SK-N-MC (cell line): ENCODE measurements at regions not wholly inside any gene's neighbourhood (a gene's known extent, or its start where the extent isn't known, plus 50 kb on each side); places are given as distances from the start of the nearest gene placed in this dataset.
"Not testable (repeated sequence)": the region's sequence is repeated elsewhere in the genome, so short reads cannot be mapped to it uniquely, and the experiment has no call there.

Experiments
- DNase-seq: peaks from one replicate; pipeline ENCODE4 v3.0.0-alpha.2; 2011; ENCODE audit warnings: low read depth, low spot score
- H3K27ac ChIP-seq: fragments of 200-600 bp; sonication (generic); 2 replicates; pipeline ENCODE4 v1.5.1; 2016; ENCODE audit warnings: mixed run types
- H3K36me3 ChIP-seq: fragments of 200-600 bp; sonication (generic); 2 replicates; pipeline ENCODE4 v1.6.1; 2017; ENCODE audit warnings: antibody characterized with exemption, low read length, mixed read lengths; ENCODE audit not compliant: insufficient read depth
- H3K4me3 ChIP-seq: fragments of 200-600 bp; sonication (generic); 2 replicates; pipeline ENCODE4 v1.5.1; 2016
- H3K9ac ChIP-seq: fragments of 200-600 bp; sonication (generic); 2 replicates; pipeline ENCODE4 v1.8.0; 2017; ENCODE audit warnings: mixed run types, mixed read lengths; ENCODE audit not compliant: insufficient read length
- H3K9me3 ChIP-seq: fragments of 200-600 bp; sonication (generic); 2 replicates; pipeline ENCODE4 v1.6.1; 2017; ENCODE audit warnings: low read depth, mild to moderate bottlenecking, antibody characterized with exemption, low read length, moderate library complexity, mixed read lengths
- EZH2 ChIP-seq: fragments of 200-600 bp; sonication (generic); IDR thresholded peaks from one replicate; pipeline ENCODE4 v1.6.1; 2017; ENCODE audit warnings: antibody characterized with exemption
- FOXP2 ChIP-seq: optimal IDR thresholded peaks from 2 replicates; pipeline ENCODE3; 2011; ENCODE audit warnings: mild to moderate bottlenecking, moderate library complexity; ENCODE audit not compliant: insufficient read depth; ENCODE audit errors: extremely low read length, control extremely low read depth
- POLR2AphosphoS5 ChIP-seq: IDR thresholded peaks from 2 replicates; pipeline ENCODE4 v1.6.1; 2012; ENCODE audit warnings: mild to moderate bottlenecking, low read depth, low read length, borderline replicate concordance

DNA sequence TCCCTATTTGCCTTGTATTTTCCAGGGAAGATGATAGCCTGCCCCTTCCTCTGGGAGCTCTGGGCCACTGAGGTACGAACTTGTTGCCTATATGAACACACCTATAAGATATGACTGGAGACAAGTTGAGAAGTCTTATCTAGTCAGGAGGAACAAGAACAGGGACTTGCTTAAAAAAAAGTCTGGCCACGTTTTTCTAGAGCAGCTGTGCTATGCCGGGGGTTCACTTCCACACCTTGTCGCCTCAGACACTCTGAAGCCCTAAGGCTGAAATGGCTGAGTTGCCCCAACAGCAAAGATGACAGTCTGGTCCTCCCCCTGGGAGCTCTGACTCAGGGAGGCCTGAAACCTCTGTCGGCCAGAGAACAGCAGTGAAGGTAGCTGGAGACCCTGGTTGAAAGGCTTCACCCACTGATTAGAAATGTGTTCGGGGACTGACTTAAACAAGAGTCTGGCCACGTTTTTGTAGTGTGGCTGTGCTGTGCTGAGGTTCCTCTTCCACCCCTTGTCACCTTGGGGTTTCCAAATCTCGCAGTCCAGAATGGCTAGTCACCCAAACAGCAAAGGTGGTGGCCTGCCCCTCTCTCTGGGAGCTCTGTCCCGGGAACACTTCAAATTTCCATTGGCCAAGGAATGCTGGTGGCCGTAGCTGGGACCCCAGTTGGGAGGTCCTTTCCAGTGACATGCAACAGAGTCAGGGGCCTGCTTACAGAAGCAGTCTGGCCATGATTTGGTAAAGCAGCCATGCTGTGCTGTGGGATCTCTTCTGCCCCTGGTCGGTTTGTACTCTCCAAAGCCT, 225.5 kb downstream of the CWH43 start:
- not testable (repeated sequence) for H3K9me3 ChIP-seq, DNase-seq, H3K4me3 ChIP-seq, H3K36me3 ChIP-seq, H3K9ac ChIP-seq, H3K27ac ChIP-seq

- H3K27ac ChIP-seq, DNase-seq, H3K9me3 ChIP-seq: not testable (repeated sequence)
These were observed 227.2 kb downstream of the CWH43 start for GRCh38 chr4:49213250-49213649.

GRCh38 chr4:49213750-49214149, 227.7 kb downstream of the CWH43 start:
- not testable (repeated sequence) for H3K9me3 ChIP-seq, DNase-seq, H3K36me3 ChIP-seq, H3K4me3 ChIP-seq, H3K9ac ChIP-seq, H3K27ac ChIP-seq

More at GRCh38 chr4:49213250-49213649, 227.2 kb downstream of the CWH43 start:
- H3K4me3 ChIP-seq, H3K9ac ChIP-seq, H3K36me3 ChIP-seq: not testable (repeated sequence)

DNA sequence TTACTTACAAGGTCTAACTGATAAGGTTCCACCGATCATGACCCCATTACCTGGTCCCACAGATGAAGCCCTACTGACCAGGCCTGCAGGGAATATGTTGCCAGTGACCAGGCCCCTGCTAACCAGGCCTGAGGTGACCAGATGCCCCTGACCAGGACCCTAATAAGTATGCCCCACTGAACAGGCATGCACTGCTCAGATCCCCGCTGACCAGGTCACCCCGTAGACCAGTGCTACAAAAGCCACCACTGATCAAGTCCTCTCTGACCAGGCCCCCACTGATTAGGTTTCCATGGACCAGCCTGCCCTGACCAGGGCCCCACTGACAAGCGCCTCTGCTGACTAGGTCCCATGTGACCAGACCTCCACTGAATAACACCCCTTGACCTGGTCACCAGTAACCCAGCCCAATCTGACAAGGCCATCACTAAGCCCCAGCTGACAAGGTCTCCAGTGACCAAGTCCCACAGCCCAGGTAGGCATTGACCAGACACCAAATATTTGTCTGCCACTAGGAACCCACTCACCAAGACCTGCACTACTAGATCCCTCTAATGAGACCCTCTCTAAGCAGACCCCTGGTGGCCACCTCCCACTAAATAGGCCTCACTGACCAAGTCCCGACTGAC, 228.5 kb downstream of the CWH43 start:
- not testable (repeated sequence) for H3K36me3 ChIP-seq, H3K4me3 ChIP-seq, H3K9me3 ChIP-seq, H3K9ac ChIP-seq, DNase-seq, H3K27ac ChIP-seq

DNA sequence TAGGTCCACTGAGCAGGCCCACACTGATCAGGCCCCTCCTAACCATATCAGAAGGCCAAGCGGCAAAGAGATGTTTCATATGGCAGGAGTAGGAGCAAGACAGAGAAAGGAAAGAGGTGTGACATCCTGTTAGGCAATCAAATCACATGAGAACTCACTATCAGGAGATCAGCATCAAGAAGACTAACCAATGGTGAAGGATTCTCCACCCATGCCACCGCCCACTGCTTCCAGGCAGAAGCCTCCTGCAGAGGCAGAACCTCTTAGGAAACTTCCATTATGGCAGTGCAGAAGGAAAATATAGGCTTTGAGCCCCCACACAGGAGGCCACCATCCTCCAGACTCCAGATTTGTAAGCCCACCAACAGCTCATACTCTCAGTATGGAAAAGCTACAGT, 229.0 kb downstream of the CWH43 start:
- H3K9me3 ChIP-seq, H3K4me3 ChIP-seq: not testable (repeated sequence)

DNA sequence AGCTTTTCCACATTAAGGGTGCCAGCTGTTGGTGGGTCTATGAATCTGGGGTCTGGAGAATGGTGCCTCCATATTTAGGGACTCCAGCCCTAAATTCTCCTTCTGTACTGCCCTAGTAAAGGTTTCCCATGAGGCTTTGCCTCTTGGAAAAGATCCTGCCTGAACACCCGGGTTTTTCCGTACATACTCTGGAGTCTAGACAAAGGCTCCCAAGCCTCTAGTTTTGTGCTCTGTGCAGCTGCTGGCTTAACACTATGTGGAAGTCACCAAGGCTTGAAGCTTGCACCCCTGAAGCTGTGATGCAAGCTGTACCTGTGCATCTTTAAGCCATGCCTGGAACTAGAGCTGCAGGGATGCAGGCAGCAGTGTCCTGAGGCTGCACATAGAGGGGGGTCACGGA, 230.5 kb downstream of the CWH43 start:
- not testable (repeated sequence) for H3K4me3 ChIP-seq, DNase-seq, H3K9me3 ChIP-seq, H3K9ac ChIP-seq, H3K36me3 ChIP-seq, H3K27ac ChIP-seq

More for the DNA sequence above, 229.0 kb downstream of the CWH43 start:
- DNase-seq, H3K36me3 ChIP-seq, H3K27ac ChIP-seq, H3K9ac ChIP-seq: not testable (repeated sequence)

DNA sequence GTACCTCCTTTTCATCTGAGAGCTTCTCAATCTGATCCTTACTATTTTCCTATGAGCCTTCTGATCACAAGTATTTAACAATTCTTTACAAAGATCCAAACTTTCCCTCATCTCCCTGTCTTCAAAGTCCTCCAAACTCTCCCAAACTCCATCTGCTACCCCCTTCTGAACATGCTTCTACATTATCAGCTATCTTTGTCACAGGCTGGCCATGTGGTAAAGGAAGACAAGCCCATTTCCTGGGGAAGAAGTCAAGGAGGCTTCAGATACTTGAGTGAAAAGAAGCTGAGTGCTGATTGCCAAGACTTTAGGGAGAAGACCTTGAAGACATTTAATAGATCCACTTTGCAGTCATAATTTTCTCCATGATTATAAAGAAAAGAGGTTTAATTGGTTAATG, 231.4 kb downstream of the CWH43 start:
- no peak for TF ChIP-seq EZH2
- no peak for TF ChIP-seq POLR2AphosphoS5
- TF ChIP-seq FOXP2, result no peak
- Histone ChIP-seq H3K9ac (no peak overlapping the region), H3K36me3 (no peaks in the 10 kb centered on the region), H3K4me3 (no peak overlapping the region), H3K27ac (no peak overlapping the region), H3K9me3 (no peaks in the 10 kb centered on the region)
- DNase-seq, result no peak

- not testable (repeated sequence) for DNase-seq, H3K27ac ChIP-seq, H3K9ac ChIP-seq, H3K4me3 ChIP-seq, H3K9me3 ChIP-seq, H3K36me3 ChIP-seq
These were observed 232.0 kb downstream of the CWH43 start for GRCh38 chr4:49218094-49218493.

- H3K36me3 ChIP-seq, H3K9me3 ChIP-seq, H3K4me3 ChIP-seq, H3K27ac ChIP-seq, H3K9ac ChIP-seq, DNase-seq: not testable (repeated sequence)
These were observed 232.9 kb downstream of the CWH43 start for GRCh38 chr4:49218931-49219330.

- DNase-seq, H3K36me3 ChIP-seq, H3K4me3 ChIP-seq, H3K9ac ChIP-seq, H3K9me3 ChIP-seq, H3K27ac ChIP-seq: not testable (repeated sequence)
These were observed 233.6 kb downstream of the CWH43 start for GRCh38 chr4:49219489-49220225.
